NCI-H128 (cell line): ENCODE measurements at regions not wholly inside any gene's neighbourhood (a gene's known extent, or its start where the extent isn't known, plus 50 kb on each side); places are given as distances from the start of the nearest gene placed in this dataset.

Experiments
- DNase-seq: peaks from one replicate; lab custom pipeline; 2025; ENCODE audit not compliant: unreplicated experiment; lab: John Stamatoyannopoulos, UW

DNA sequence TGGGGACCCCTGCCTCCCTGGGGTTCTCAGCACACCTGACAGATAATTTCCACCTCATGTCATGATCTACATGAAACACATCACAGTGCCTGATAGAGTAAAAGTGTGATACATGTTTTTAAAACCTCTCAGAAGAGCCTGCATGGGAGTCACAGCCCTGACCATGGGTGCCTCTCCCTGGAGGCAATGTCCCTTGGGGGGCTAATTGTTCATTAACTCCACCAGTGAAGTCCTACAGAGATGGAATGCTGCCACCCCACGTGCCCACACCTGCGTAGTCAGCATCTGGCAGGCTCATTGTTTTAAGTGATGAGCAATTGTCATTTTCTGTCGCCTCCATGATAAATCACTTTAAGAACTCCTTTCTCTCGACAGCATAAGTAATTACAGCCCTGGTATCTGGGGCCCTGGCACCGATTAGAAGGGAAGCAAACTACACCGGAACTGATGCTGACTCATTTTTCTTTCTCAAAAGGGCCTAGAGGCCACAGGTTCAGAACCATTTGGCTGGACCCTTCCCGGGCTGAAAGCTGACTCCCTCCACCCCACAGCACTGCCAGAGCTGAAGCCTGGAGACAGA lies 109.6 kb upstream of the GJB5 start:
- no peak for DNase-seq

- no peak for DNase-seq
Measured at GRCh38 chr1:34645919-34646318, 108.9 kb upstream of the GJB5 start.

DNA sequence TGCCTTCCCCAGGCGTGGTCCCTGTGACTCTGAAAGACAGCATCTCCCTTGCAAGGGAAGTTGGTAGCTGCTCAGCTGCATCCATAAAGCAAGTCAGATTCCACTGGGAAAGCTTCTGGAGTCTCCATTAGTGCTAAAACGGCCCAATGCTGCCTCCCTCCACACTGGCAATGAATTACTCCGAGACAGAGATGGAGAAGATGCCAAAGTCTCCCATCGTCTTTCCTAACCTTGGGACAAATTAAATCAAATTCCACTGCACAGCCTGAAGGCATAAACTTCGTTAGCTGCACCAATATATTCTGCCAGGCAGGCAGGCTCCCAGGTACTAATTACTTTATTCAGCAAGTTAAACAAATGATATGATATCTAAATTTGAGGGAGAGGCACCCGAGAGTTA lies 106.3 kb upstream of the GJB5 start:
- DNase-seq, result no peak

DNA sequence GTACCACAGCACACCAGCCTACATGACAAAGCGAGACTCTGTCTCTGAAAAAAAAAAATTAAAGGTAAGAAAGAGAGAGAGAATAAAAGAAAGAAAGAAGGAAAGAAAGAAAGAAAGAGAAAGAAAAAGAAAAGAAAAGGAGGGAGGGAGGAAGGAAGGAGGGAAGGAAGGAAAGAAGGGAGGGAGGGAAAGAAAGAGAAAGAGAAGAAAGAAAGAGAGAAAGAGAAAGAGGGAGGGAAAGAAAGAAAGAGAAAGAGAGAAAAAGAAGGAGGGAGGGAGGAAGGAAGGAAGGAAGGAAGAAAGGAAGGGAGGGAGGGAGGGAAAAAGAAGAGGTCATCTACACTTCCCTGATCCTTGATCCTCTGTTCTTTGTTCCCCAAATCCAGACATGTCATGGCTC lies 104.8 kb upstream of the GJB5 start:
- no peak for DNase-seq

GRCh38 chr1:34650800-34651199 lies 104.0 kb upstream of the GJB5 start:
- DNase-seq, result no peak

DNA sequence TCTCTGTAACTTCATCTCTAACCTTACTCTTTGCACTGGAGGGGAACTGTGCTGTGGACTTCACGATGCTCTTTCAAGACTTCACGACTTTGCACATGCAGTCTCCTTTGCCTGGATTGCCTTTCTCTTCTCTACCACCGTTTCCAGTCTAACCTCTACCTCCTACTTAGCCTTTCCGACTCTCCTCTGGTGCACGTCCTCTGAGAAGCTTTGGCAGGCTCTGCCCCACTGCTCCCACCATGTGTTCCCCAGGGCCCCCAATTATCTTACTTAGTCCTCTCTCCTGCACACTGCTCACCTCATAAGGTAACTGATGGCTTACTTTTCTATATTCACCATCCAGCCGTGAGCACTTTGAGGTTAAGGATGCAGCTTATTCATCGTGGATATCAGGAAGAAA lies 101.7 kb upstream of the GJB5 start:
- DNase-seq, result no peak

DNA sequence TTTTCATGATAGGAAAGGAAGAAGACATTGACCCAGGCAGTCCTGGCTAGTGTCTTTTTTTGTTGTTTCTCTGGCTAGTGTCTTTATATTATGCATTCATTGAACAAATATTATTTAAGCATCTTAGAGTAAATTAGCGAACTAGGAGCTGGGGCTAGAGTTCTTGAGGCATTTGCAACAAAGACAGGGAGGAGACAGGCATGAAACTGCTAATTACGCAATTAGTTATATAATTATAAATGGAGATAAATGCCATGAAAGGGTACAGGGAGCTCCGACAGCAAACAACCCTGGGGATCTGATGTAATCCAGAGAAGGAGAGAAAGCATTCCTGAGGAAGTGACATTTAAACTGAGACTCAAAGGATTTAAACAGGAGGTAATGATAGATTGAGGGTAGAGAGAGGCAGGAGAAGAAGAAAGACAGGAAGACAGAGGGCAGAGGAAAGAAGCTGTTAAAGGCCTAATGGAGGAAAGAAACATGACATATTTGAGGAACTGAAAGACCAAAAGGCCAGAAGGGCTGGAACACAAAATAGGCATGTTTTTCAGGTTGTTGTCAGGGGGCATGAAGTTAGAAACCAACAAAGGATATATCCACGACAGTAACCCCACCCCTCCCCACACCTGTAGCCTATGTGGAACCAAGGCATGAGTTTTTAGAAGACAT lies 99.5 kb upstream of the GJB5 start:
- no peak for DNase-seq

GRCh38 chr1:34655875-34656240 lies 99.0 kb upstream of the GJB5 start:
- no peak for DNase-seq

GRCh38 chr1:34656299-34656698 lies 98.5 kb upstream of the GJB5 start:
- no peak for DNase-seq

- no peak for DNase-seq
Measured at GRCh38 chr1:34656731-34657130, 98.1 kb upstream of the GJB5 start.

- no peak for DNase-seq
Measured at GRCh38 chr1:34657266-34657665, 97.6 kb upstream of the GJB5 start.

DNA sequence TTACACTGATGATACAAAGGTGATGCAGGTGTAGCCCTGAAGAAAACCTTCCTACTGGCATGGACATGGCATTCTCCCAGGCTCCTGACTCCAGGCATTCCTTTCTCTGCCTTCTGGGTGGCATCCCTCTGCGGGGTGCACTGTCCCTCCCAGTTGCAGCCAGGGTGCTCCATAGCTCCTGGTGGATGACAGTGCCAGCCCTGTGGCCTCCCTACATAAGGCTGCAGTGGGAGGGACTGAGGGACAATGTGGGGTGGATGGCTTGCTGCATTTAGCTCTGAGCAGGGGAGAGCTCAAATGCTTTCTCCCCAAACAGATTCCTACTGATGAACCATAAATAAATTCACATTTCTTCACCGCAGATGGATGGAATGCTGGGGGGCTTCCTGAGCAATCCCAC lies 97.0 kb upstream of the GJB5 start:
- no peak for DNase-seq

GRCh38 chr1:34663031-34663430 lies 91.8 kb upstream of the GJB5 start:
- no peak for DNase-seq

DNA sequence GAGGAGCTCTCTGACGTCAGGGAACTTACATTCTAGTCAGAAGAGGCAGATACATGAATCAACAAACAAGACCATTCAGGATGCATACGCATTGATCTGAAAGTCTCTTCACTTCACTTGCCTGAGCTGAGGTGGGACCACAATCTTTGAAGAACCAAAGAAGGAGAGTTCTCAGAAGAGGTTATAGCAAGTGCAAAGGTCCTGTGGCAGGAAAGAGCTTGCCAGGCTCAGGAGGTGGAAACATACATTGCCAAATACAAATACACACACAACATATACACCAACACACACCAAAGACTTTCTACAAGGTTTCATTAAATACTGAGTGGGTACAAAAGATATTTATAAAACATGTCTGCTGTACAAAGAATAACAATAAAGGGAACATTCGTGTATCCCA lies 86.8 kb upstream of the GJB5 start:
- no peak for DNase-seq

GRCh38 chr1:34670982-34671381 lies 83.9 kb upstream of the GJB5 start:
- DNase-seq, result no peak

DNA sequence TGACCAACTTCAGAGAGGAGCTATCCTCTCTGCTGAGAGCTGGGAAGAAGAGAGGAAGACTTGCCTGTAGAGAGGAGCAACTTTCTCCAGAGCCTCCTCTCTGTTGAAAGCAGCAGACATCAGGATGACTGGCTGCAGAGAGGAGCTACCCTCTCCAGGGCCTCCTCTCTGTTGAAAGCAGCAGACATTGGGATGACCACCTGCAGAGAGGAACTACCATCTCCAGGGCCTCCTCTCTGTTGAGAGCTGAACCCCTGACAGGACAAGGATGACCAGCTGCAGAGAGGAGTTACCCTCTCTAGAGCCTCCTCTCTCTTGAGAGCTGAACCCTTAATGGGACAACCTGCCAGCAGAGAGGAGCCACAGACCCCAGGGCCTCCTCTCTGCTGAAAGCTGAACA lies 83.0 kb upstream of the GJB5 start:
- no peak for DNase-seq

DNA sequence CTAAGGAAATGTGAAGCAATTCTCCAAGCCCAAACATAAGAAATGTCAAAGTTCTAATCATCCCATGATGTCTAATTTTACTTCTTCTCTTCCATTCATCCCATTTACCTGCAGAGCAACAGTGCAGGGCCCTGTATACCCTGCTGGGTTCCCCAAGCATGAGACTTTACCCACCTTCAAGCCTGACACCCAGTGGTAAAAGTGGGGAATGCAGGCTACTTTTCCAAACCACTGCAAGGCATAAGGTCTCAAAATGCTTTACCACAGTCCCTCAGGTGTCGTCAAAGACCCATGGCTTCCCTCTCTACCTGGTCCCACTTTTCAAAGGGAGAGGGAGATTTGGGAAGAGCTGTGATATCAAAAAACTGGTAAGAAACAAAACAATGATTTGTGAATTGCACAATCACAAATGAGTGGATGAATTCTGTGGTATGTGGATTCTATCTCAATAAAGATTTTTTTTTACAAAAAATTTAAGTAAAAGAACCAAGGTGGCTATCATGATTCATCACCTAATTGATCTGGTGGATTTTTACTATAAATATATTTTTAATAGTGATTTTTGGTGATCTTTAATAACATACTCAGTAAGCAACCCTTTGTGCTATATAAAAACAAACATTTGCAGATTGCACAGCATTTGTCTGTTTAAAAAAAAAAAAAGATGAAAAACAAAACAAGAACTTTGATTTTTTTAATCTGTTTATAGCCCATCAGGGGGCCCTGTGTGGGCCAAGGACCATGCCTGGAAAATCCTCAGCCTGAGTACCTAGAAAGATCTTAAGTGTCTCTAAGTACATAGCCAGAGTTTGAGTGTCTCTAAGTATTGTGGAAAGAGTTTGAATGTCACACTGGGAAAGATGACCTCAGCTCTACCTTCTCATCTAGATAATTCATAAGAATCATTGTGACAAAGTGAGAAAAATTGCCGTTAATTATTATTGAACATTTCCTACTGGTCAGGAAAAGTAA lies 73.1 kb upstream of the GJB5 start:
- peak; percentile 69 for DNase-seq

GRCh38 chr1:34682452-34683223 lies 72.2 kb upstream of the GJB5 start:
- DNase-seq, result no peak

GRCh38 chr1:34683616-34684015 lies 71.2 kb upstream of the GJB5 start:
- DNase-seq, result no peak

GRCh38 chr1:34684266-34684665 lies 70.6 kb upstream of the GJB5 start:
- no peak for DNase-seq

DNA sequence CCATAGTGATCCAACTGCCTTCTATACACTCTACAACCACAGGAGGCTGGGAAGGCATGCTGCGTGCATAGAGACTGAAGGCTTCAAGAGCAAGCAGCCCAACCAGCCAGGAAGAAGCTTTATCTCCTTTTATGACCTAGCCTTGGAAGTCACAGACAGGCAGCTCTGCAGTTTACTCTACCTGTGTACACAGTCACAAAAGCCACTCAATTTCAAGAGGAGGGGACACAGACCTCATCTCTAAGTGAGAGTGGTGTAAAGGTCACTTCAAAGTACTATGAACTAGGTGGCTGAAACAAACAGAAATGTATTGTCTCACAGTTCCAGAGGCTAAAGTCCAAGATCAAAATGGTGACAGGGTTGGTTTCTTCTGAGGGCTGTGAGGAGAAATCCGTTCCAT lies 69.6 kb upstream of the GJB5 start:
- no peak for DNase-seq
